Activated CD8-positive, alpha-beta memory T cell treated with anti-CD3 and anti-CD28 coated beads for 36 hours (primary cell): ENCODE measurements at regions not wholly inside any gene's neighbourhood (a gene's known extent, or its start where the extent isn't known, plus 50 kb on each side); places are given as distances from the start of the nearest gene placed in this dataset.

Experiments
- CTCF ChIA-PET: fragments of 350-600 bp; sonication (Branson Sonifier 250); formaldehyde crosslinking; loops from one replicate; lab custom pipeline; 2021; ENCODE audit warnings: antibody characterized with exemption; lab: Charles Lee
- POLR2A ChIA-PET: fragments of 350-600 bp; sonication (Branson Sonifier 250); formaldehyde crosslinking; loops from one replicate; lab custom pipeline; 2021; ENCODE audit warnings: antibody characterized with exemption; lab: Charles Lee

DNA sequence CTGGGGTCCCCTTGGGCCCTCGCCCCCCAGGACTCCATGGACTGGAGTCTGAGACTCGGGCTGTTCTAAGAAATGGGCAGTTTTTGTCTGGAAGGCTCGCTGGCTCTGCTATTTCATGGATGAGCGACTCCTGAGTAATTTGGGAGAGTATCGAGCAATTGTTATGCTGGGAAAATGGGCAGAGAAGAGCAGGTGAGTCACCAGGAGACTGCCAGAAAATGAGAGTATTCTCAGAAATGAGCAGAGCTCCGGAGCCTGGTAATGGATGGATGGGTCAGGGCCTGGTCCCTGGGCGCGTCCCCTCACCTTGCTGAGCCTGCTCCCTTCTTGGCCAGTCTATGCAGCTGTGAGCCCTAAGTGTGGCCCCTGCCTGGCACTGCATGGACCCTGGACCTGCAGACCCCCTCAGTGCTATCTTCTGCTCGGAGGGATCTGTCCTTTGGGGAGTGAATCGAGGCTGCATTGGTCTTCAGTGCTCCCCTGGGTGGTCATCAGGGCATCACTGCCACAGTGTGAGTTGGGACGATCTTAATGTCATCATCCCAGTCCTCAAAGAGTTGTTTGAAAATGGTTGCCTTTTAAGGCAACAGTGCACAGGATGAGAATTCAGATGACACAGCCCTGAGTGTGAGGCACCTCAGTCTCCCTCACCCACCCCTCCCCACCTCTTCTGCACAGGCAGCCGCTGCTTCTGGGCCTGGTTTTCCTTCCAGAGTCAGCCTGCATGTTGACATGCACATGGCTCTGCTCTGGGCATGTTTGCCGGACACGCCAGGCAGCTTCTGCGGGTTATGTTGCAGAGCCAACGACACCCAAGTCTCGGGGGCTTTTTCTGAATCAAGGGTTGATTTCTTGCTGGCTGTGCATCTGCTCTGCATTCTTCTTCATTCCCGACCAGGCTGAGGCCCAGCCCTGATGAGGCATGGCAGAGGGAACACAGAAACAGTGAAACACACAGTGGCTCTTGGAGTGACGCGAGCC lies 519.0 kb downstream of the TBC1D22A start:
- POLR2A ChIA-PET, result no interaction called here
- CTCF ChIA-PET, result no interaction called here

DNA sequence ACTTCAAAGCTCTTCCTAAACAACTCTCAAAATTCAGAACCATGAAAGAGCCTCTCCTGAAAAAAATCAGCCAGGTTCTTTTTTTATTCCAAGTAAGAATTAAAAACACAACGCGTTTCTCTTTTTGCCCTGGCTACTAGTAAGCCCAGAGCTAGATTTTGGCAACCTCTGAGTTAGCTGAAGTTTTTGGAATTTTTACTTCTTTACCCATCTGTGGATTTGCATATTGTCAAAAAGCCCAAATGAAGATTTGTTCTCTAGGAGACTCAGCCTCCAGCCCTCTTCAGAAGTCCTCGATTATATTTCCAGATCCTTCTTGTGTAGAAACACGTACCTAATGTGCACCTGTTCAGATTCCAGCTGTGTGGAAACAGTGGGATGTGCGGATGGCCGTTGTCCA lies 517.9 kb downstream of the TBC1D22A start:
- ChIA-PET CTCF (no interaction called here), POLR2A (no interaction called here)

GRCh38 chr22:47279746-47280145 lies 517.3 kb downstream of the TBC1D22A start:
- ChIA-PET CTCF (no interaction called here), POLR2A (no interaction called here)

DNA sequence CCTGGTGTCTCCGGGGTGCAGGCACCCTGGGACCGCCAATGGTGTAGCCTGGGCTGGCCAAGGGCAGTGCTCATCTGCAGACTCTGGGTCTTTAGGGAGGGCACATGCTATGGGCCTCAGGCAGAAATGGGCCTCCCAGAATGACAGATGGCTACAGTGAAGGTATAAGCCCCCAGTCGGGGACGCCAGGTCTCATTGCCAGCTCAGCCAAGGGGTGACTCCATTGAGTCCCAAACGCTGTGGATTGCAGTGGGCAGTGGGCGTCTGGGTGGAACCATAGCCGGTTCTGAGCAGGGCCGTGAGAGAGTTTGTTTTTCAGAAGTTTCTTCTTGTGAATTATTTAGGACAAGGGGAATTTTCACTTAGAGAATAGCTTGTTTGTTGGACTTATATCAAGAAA lies 516.9 kb downstream of the TBC1D22A start:
- CTCF ChIA-PET, result no interaction called here
- POLR2A ChIA-PET, result no interaction called here

GRCh38 chr22:47278655-47279054 lies 516.2 kb downstream of the TBC1D22A start:
- POLR2A ChIA-PET, result no interaction called here
- CTCF ChIA-PET, result no interaction called here

GRCh38 chr22:47277531-47277930 lies 515.1 kb downstream of the TBC1D22A start:
- ChIA-PET CTCF (no interaction called here), POLR2A (no interaction called here)

DNA sequence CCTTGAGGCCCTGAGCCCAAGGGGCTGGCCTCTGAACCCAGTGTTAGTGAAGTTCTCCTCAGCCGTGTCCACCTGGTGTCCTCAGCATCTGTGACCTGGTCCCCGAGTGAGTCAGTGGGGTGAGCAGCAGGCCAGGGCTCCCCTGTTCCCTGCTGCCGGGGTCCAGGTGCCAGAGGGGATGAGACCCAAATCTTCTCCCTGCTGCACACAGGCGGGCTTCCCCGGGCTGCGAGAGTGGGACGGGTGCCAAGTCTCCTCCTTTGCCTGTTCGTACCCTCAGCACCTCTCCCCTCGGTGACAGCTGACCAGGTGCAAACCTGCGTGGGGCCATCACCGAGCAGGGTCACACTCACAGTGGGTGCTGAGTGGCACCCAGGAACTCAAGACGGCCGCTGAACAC lies 514.5 kb downstream of the TBC1D22A start:
- POLR2A ChIA-PET, result no interaction called here
- CTCF ChIA-PET, result no interaction called here

DNA sequence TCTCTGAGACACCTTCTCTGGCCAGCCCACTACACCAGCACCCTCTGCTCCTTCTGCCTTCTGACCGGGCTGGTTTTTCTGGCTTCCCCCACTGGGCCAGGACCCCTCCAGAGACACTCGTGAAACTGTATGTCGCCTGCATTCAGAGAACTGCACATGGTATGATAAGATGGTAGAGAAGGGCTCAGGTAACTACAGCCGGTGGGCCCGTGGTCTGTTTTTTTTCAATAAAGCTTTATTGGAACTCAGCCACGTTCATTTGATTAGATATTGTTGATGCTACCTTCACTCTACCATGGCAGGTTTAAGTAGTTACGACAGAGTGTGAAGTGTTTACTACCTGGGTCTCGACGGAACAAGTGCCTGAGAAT lies 514.0 kb downstream of the TBC1D22A start:
- POLR2A ChIA-PET, result no interaction called here
- CTCF ChIA-PET, result no interaction called here

- CTCF ChIA-PET, result no interaction called here
Measured at GRCh38 chr22:47275605-47276449, 513.4 kb downstream of the TBC1D22A start.

GRCh38 chr22:47274196-47274595 lies 511.7 kb downstream of the TBC1D22A start:
- POLR2A ChIA-PET, result interaction anchor here (0.5 kb wide), 1 partner anchor 9 kb away, joined by 3 read pairs; no protein-coding TSS in a partner anchor
- CTCF ChIA-PET, result no interaction called here

More at GRCh38 chr22:47275605-47276449, 513.4 kb downstream of the TBC1D22A start:
- POLR2A ChIA-PET, result no interaction called here

DNA sequence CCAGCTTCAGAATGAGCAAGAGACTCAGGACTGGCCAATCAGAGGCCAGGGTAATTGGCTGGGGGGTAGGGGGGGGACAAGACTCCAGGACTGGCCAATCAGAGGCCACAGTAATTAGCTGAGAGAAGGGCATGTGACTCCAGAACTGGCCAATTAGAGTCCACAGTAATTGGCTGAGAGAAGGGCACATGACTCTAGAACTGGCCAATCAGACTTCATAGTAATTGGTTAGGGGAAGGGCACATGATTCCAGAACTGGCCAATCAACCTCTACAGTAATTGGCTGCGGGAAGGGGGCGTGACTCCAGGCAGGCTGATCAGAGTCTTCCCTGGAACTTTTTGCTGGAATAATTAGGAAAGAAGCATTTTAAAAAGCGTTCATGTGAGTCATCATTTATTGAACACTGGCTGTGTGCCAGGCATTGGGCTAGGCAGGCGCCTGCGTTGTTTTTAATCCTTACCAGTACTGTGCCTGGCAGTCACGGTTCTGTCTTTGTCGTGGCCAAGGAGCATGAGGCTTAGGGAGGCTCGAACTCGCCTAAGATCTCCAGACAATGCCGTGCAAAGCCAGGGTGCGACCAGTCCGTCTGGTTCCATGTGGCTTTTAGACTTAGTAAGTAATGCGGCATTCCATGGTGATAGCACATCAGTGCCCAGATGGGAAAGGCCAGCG lies 508.1 kb downstream of the TBC1D22A start:
- POLR2A ChIA-PET, result no interaction called here
- CTCF ChIA-PET, result no interaction called here

DNA sequence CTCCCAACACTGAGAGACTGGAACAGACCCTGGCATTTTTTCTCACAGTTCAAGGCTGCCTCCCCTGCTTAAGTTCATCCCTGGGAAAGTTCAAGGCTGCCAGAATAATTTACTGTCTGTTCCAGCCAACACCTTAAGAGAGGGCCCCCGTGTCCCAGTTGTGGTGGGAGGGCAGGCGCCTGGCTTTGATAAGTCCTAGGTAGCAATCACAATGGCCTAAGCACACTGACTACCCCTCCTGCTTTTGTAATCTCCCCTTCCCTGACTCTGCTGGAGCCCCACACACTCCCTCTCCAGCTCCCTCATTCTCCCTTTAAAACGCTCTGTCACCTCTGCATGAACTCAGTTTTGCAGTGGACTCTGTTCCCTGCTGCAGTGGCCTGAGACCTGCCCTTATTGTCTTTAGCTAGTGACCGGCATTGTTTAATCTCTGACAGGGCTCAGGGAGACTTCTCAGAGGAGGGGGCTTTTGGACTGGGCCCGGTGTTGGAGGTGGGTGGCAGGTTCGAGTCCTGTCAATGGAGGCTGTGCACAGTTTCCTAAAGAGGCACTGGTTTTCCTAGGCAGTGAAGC lies 507.2 kb downstream of the TBC1D22A start:
- CTCF ChIA-PET, result no interaction called here
- POLR2A ChIA-PET, result no interaction called here

DNA sequence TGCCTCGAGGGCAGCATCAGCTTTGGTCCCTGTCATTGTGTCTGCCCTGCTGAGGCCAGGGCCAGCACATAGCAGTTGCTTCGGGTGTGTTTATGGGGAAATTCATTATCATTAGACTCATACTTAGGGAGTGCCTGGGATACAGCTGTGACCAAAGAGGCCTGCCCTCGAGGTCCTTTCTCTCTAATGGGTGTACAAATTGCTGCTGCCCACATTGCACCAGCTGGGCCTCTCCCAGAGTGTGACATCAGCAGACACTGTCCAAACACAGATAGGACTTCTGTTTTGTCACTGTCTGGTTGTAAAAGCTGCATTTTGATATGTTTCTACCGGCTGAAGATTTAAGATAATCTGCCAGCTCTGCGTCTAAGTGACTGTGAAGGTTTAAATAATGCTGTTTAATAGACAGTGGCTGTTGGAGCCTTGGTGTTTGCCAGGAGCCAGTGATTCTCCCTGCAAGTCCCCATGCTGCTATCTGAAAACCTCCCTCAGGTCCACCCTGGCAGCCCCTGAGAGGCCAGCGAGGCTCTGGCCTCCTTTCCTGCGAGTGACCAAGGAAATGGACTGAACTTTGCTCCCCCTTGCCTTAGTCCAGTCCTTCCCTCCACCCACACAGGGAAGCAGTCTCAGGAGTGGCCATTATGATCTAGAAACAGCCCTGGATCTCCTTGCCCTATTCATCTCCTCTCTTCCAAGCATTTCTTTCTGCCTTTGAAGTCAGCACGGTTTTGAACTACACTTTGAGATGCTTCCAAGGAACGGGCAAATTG lies 505.2 kb downstream of the TBC1D22A start:
- CTCF ChIA-PET, result no interaction called here
- POLR2A ChIA-PET, result no interaction called here

DNA sequence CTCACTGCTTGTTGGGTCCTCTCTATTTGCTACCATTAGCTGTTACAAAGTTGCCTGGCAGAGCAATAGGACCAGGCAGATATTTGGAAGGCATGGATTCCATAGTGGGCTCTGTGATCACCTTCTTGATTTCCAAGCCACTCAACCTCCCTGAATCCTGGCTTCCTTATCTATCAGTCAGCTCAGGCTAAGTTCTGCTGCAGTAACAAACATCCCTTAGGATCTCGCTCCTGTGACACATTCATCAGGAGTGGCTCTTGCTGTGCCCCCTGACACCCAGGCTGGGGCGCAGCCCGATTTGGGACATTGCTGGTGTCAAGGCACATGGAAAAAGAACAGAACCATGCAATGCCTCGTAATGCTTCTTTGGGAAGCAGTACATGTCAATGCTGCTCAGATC lies 503.9 kb downstream of the TBC1D22A start:
- CTCF ChIA-PET, result no interaction called here

DNA sequence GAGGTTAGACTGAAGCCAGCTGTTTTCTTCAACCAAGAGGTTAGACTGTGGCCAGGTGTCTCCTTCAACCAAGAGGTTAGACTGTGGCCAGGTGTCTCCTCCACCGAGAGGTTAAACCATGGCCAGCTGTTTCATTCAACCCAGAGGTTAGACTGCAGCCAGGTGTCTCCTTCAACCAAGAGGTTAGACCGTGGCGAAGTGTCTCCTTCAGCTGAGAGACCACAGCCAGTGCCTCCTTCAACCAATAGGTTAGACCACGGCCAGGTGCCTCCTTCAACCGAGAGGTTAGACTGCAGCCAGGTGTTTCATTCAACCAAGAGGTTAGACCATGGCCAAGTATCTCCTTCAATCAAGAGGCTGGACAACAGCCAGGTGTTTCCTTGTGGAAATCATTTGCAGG lies 498.1 kb downstream of the TBC1D22A start:
- CTCF ChIA-PET, result no interaction called here

More for the DNA sequence above, 503.9 kb downstream of the TBC1D22A start:
- POLR2A ChIA-PET, result no interaction called here

GRCh38 chr22:47259990-47260389 lies 497.5 kb downstream of the TBC1D22A start:
- POLR2A ChIA-PET, result no interaction called here

More for the DNA sequence above, 498.1 kb downstream of the TBC1D22A start:
- POLR2A ChIA-PET, result no interaction called here

DNA sequence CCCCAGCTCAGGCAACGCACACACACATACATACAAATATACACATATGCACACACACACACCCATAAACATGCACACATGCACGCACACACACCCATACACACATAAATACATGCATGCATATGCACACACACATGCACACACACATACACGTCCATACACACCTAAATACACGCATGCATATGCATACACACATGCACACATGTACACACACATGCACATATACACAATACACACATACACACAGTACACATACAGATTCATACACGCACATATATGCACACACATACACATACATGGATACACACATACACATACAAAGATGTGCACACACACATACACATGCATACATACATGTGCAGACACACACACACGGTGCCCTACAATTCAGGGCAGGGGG lies 496.6 kb downstream of the TBC1D22A start:
- CTCF ChIA-PET, result no interaction called here
- POLR2A ChIA-PET, result no interaction called here

More at GRCh38 chr22:47259990-47260389, 497.5 kb downstream of the TBC1D22A start:
- CTCF ChIA-PET, result no interaction called here

- ChIA-PET CTCF (no interaction called here), POLR2A (no interaction called here)
Measured at GRCh38 chr22:47257976-47258375, 495.5 kb downstream of the TBC1D22A start.

GRCh38 chr22:47257566-47257965 lies 495.1 kb downstream of the TBC1D22A start:
- POLR2A ChIA-PET, result no interaction called here
- CTCF ChIA-PET, result no interaction called here
